ENCODE measurements at regions not wholly inside any gene's neighbourhood (a gene's known extent, or its start where the extent isn't known, plus 50 kb on each side); places are given as distances from the start of the nearest gene placed in this dataset.

DNA sequence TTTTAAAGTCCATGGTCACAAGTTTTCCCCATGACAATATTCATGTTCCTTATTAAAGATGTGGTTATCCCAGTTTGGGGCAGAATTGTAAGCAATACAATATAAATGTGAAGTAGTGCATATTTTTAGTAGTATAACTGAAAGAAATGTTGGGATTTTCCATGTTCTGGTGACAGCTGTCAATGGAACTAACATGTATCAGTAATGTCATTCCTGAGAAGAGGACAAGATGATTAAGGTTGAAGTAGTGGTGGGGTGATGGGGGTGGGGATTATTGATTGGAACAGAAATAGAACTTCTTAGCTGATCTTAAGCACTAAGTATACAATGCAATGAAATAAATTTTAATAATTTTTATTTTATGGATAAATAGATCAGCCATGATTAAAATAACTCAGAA, 81.6 kb downstream of the PDHA2 start:
- TF ChIP-seq POLR2A (IDR thresholded peaks at IDR 0.05) = no peak
- TF ChIP-seq, protein P1, sequence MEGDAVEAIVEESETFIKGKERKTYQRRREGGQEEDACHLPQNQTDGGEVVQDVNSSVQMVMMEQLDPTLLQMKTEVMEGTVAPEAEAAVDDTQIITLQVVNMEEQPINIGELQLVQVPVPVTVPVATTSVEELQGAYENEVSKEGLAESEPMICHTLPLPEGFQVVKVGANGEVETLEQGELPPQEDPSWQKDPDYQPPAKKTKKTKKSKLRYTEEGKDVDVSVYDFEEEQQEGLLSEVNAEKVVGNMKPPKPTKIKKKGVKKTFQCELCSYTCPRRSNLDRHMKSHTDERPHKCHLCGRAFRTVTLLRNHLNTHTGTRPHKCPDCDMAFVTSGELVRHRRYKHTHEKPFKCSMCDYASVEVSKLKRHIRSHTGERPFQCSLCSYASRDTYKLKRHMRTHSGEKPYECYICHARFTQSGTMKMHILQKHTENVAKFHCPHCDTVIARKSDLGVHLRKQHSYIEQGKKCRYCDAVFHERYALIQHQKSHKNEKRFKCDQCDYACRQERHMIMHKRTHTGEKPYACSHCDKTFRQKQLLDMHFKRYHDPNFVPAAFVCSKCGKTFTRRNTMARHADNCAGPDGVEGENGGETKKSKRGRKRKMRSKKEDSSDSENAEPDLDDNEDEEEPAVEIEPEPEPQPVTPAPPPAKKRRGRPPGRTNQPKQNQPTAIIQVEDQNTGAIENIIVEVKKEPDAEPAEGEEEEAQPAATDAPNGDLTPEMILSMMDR (IDR thresholded peaks at IDR 0.05) = no peak

All from body of pancreas (tissue), 4 donors.